HCT116 (cell line): ENCODE measurements at regions not wholly inside any gene's neighbourhood (a gene's known extent, or its start where the extent isn't known, plus 50 kb on each side); places are given as distances from the start of the nearest gene placed in this dataset.

Source experiments
- CBX3 ChIP-seq: IDR thresholded peaks from 2 replicates; pipeline ENCODE4 v1.6.1; 2012; ENCODE audit warnings: low read depth
- CTCF ChIP-seq, 3 experiments: fragments of 200-600 bp in 1 of 3; sonication (generic) in 1 of 3; IDR thresholded peaks in 2 of 3; conservative IDR thresholded peaks in 1 of 3; 2 replicates each; pipeline ENCODE4 v1.5.1; 2012 to 2017; ENCODE audit warnings: low read depth in 2 of 3, low read length in 2 of 3, antibody characterized with exemption in 1 of 3, borderline replicate concordance in 1 of 3, control low read depth in 1 of 3, mild to moderate bottlenecking in 1 of 3, mixed read lengths in 1 of 3, mixed run types in 1 of 3, moderate library complexity in 1 of 3; ENCODE audit not compliant: insufficient read depth in 1 of 3
- ELF1 ChIP-seq: IDR thresholded peaks from 2 replicates; pipeline ENCODE4 v1.6.1; 2012; ENCODE audit warnings: low read depth, borderline replicate concordance
- EZH2 ChIP-seq: fragments of 200-600 bp; sonication (generic); IDR thresholded peaks from 2 replicates; pipeline ENCODE4 v1.6.1; 2017; ENCODE audit warnings: antibody characterized with exemption, mixed run types
- EZH2phosphoT487 ChIP-seq: fragments of 200-600 bp; IDR thresholded peaks from 2 replicates; pipeline ENCODE4 v1.6.1; 2018; ENCODE audit warnings: antibody characterized with exemption, borderline replicate concordance
- FOSL1 ChIP-seq: IDR thresholded peaks from 2 replicates; pipeline ENCODE4 v1.6.1; 2012; ENCODE audit warnings: low read depth
- POLR2A ChIP-seq: IDR thresholded peaks from 2 replicates; pipeline ENCODE4 v1.7.0; 2011; ENCODE audit warnings: borderline replicate concordance; ENCODE audit not compliant: insufficient read depth, insufficient read length; ENCODE audit errors: extremely low read depth
- POLR2AphosphoS5 ChIP-seq: IDR thresholded peaks from 2 replicates; pipeline ENCODE4 v1.6.1; 2011; ENCODE audit warnings: mild to moderate bottlenecking, low read depth, low read length, moderate library complexity
- REST ChIP-seq: IDR thresholded peaks from 2 replicates; pipeline ENCODE4 v1.6.1; 2012; ENCODE audit warnings: low read depth
- SP1 ChIP-seq: IDR thresholded peaks from 2 replicates; pipeline ENCODE4 v1.6.1; 2012; ENCODE audit warnings: low read depth
- SRF ChIP-seq: IDR thresholded peaks from 2 replicates; pipeline ENCODE4 v1.6.1; 2012; ENCODE audit warnings: low read depth
- ZNF274 ChIP-seq: fragments of 200-500 bp; sonication (Bioruptor generic); IDR thresholded peaks from 2 replicates; pipeline ENCODE4 v1.6.1; 2014; ENCODE audit warnings: mild to moderate bottlenecking, low read depth, low read length, inconsistent platforms
- TF ChIP-seq, protein P1 (sequence below): IDR thresholded peaks from 2 replicates; pipeline ENCODE4 v1.6.1; 2012
- TF ChIP-seq, protein P2 (sequence below): IDR thresholded peaks from 2 replicates; pipeline ENCODE4 v1.6.1; 2012

DNA sequence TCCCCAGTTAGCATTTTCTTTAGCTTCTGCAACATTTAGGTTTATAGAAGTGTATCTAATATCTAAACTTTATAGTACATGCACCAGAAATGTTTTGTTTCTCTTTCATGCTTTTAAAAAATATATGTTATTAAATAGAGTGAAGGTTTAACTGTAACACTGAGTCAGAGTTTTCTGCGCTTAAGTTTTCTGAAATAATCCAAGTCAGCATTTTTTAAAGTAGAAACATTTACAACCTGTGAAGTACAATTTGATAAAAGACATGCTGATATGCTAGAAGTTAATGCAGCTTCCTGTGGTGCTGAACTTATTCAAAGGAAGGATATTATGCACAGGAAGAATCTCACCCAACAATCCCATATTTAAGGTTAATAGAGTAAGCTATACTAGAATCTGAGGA, 1096.8 kb downstream of the LRFN5 start:
- TF ChIP-seq CTCF (IDR thresholded peaks at IDR 0.05 in 2 of 3, conservative IDR thresholded peaks at IDR 0.05 in 1 of 3; ENCODE audit: borderline replicate concordance in 1 of 3, insufficient read depth in 1 of 3, low read depth in 2 of 3, low read length in 2 of 3) (no peak), FOSL1 (no peak), SRF (no peak), EZH2phosphoT487 (no peak), ZNF274 (no peak), EZH2 (no peak), ELF1 (no peak), POLR2A (no peak), CBX3 (no peak), SP1 (no peak), POLR2AphosphoS5 (no peak), REST (no peak)
- TF ChIP-seq, protein P1, sequence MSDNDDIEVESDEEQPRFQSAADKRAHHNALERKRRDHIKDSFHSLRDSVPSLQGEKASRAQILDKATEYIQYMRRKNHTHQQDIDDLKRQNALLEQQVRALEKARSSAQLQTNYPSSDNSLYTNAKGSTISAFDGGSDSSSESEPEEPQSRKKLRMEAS = no peak
- TF ChIP-seq, protein P2, sequence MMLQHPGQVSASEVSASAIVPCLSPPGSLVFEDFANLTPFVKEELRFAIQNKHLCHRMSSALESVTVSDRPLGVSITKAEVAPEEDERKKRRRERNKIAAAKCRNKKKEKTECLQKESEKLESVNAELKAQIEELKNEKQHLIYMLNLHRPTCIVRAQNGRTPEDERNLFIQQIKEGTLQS = no peak
